Omental fat pad (tissue), 3 donors: ENCODE measurements at regions not wholly inside any gene's neighbourhood (a gene's known extent, or its start where the extent isn't known, plus 50 kb on each side); places are given as distances from the start of the nearest gene placed in this dataset.
"Not testable (repeated sequence)": the region's sequence is repeated elsewhere in the genome, so short reads cannot be mapped to it uniquely, and the experiment has no call there.

ENCODE experiments used
- ATAC-seq: fragments of 150-250 bp; one replicate; pipeline ENCODE4 v1.9.1; 2016; ENCODE audit warnings: mild to moderate bottlenecking, moderate library complexity; ENCODE audit not compliant: low FRiP score
- DNase-seq: peaks from one replicate; pipeline ENCODE4 v3.0.0-alpha.2; 2019; ENCODE audit warnings: low spot score
- TF ChIP-seq, protein P1 (sequence below), 3 donors: fragments of 450-650 bp; IDR thresholded peaks; one replicate each; pipeline ENCODE4 v1.5.1; 2016 to 2017; ENCODE audit warnings: antibody characterized with exemption in 3 of 3, mild to moderate bottlenecking in 3 of 3, moderate library complexity in 2 of 3

DNA sequence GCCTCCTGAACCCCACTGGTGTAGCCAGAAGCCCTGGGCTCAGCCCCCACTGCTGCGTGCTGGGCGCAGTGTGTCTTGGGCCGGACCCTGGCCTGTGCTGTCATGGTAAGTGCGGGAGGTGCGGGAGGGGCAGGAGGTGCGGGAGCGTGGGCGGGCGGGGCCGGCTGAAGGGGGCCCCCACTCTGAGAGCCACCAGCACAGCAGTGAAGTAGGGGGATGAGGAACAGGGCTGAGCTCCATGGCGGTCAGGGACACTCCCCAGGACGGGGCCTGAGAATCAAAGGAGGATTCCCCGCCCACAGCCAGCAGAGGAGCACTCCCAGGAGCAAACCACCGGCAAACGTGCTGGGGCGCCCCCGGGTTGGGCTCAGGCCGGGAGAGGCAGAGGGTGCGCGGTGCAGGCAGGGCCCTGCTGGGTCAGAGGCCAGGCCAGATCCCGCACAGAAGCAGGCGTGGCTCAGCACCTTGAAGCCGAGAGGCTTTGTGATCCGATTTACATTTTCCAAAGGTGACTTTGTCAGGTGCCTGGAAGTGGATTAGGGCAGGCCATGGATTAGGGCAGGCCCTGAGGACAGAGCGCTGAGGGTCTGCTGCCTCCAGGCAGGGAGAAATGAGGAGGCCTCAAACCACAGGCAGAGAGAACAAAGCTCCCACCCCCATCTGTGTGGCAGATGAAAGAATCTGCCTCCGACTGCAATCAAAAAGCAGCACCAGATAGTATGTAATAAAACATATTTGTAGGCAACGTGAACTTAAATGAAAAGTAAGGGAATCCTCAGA lies 152.0 kb upstream of the RAB6C start:
- TF ChIP-seq, protein P1, sequence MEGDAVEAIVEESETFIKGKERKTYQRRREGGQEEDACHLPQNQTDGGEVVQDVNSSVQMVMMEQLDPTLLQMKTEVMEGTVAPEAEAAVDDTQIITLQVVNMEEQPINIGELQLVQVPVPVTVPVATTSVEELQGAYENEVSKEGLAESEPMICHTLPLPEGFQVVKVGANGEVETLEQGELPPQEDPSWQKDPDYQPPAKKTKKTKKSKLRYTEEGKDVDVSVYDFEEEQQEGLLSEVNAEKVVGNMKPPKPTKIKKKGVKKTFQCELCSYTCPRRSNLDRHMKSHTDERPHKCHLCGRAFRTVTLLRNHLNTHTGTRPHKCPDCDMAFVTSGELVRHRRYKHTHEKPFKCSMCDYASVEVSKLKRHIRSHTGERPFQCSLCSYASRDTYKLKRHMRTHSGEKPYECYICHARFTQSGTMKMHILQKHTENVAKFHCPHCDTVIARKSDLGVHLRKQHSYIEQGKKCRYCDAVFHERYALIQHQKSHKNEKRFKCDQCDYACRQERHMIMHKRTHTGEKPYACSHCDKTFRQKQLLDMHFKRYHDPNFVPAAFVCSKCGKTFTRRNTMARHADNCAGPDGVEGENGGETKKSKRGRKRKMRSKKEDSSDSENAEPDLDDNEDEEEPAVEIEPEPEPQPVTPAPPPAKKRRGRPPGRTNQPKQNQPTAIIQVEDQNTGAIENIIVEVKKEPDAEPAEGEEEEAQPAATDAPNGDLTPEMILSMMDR (IDR thresholded peaks at IDR 0.05) = no peak
- DNase-seq (no peak), ATAC-seq (no peak)

DNA sequence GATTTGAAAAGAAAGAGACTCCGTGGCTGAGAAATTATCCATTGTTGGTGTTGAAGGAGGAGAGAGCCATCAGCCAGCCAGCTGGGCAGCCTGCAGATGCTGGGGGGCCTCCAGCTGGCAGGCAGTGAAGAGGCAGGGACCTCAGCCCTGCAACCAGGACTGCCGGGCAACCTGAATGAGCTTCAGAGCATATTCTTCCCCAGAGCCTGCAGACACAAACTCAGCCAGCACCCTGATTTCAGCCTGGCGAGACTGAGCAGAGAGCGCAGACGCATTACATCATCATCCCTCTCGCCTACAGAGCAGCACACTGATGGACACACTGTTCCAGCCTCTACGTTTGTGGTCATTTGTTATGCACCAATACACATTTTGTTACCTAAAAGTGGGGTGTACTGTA lies 150.7 kb upstream of the RAB6C start:
- DNase-seq (no peak), ATAC-seq (no peak)
- TF ChIP-seq, protein P1 (IDR thresholded peaks at IDR 0.05) = no peak

DNA sequence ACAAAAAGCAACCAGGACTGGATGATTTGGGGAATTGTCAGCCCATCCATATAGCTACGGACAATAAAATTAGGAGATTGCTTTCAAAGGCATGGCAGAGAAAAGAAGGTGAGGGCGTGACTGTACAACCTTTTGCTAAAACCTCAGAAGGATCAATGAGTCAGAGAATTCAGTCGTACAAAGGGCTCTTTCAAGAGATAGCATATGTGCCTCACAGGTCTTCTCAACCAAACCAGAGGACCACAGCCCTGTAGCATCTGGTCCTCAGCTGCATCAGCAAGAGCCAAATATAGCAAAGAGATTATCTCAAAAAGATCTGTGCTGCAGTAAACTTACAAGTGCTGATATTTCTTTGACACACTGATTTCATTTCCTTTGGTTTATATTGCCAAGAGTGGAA lies 149.9 kb upstream of the RAB6C start:
- TF ChIP-seq, protein P1 (IDR thresholded peaks at IDR 0.05) = no peak
- ATAC-seq = no peak
- DNase-seq = no peak

DNA sequence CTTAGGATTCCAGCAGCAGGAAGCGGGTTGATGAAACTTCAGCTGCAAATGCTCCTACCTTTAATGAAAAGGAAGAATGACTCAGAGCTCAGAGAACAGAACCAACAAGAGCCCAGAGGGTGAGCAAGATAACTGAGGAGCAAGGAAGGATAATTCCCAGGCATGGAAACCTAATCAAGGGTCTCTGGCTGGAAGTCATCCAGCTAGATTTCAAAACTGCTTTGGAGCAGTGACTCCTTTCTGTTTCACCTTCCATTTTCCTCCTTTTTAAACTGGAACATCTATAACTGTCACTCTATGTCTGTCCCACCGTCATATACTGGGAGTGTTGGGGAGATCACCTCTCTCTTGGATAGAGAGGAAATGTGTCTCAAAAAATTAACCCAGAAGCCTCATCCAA lies 148.4 kb upstream of the RAB6C start:
- TF ChIP-seq, protein P1 (IDR thresholded peaks at IDR 0.05) = no peak
- no peak for DNase-seq
- ATAC-seq = no peak

DNA sequence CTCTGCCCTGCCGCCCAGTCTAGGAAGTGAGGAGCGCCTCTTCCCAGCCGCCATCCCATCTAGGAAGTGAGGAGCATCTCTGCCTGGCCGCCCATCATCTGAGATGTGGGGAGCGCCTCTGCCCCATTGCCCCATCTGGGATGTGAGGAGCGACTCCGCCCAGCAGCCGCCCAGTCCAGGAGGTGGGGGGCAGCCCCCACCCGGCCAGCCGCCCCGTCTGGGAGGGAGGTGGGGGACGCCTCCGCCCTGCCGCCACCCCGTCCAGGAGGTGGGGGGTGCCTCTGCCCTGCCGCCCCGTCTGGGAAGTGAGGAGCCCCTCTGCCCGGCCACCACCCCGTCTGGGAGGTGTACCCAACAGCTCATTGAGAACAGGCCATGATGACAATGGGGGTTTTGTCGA lies 146.0 kb upstream of the RAB6C start:
- DNase-seq, ATAC-seq: not testable (repeated sequence)

DNA sequence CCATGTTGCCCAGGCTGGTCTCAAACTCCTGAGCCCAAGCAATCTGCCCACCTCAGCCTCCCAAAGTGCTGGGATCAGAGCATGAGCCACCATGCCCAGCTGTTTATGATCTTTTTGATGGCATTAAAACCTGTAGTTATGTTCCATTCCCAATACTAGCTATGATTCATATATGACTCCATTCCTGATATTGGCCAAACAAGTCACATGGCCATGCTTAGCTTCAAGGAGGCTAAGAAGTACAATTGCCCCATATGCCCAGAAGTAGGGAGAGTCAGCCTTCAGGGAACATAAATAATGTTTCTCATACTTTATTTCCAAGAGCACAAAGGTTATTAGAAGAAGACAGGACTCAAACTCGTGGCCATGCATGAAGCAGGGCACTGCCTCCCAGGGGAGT lies 132.4 kb upstream of the RAB6C start:
- no peak for DNase-seq
- TF ChIP-seq, protein P1 (IDR thresholded peaks at IDR 0.05) = no peak
- no peak for ATAC-seq

DNA sequence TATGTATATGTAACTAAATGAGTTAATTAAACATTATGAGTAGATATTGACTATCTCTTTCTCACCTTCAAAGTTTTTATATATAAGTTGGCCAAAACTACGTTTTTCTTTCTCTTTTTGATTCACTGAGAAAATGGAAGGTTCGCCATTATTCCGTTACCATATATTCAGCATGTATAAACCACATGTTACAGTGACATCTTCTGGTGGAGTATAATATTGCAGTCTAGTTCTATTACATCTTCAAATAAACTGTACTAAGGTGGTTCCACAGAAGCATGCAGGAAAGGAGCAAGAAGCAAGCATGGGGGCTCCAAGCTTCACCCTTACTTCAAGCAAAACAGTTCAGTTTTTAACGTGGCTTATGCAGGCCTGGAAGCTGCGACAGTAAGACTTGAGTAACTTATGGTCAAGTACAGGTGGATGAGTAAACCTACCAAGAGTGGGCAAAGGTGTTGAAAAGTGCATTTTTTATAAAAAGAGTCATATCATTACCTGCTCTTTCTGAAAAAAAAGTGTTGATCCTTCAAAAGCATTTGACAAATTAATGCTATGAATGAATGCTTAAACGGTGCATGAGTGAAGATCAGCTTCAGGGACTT lies 129.8 kb upstream of the RAB6C start:
- DNase-seq (no peak), ATAC-seq (no peak)
- TF ChIP-seq, protein P1 (IDR thresholded peaks at IDR 0.05) = peak in 1 of 3 donors; percentile 12
